ENCODE measurements at regions not wholly inside any gene's neighbourhood (a gene's known extent, or its start where the extent isn't known, plus 50 kb on each side); places are given as distances from the start of the nearest gene placed in this dataset.

- DNase-seq, result no peak
These were observed 2052.9 kb downstream of the ARAP2 start for GRCh38 chr4:34191443-34191842.

GRCh38 chr4:34193451-34194154, 2050.7 kb downstream of the ARAP2 start:
- DNase-seq, result no peak

- no peak for DNase-seq
These were observed 2049.7 kb downstream of the ARAP2 start for GRCh38 chr4:34194585-34194984.

- no peak for DNase-seq
These were observed 2047.9 kb downstream of the ARAP2 start for GRCh38 chr4:34196375-34196774.

- DNase-seq, result no peak
These were observed 2045.3 kb downstream of the ARAP2 start for GRCh38 chr4:34198966-34199365.

GRCh38 chr4:34200535-34200934, 2043.8 kb downstream of the ARAP2 start:
- no peak for DNase-seq

- DNase-seq, result no peak
These were observed 2042.2 kb downstream of the ARAP2 start for GRCh38 chr4:34202154-34202553.

- DNase-seq, result no peak
These were observed 2023.7 kb downstream of the ARAP2 start for GRCh38 chr4:34220601-34221000.

GRCh38 chr4:34221986-34222385, 2022.3 kb downstream of the ARAP2 start:
- no peak for DNase-seq

- no peak for DNase-seq
These were observed 2008.2 kb downstream of the ARAP2 start for GRCh38 chr4:34236118-34236517.

GRCh38 chr4:34245276-34245675, 1999.0 kb downstream of the ARAP2 start:
- DNase-seq, result no peak

- no peak for DNase-seq
These were observed 1993.8 kb downstream of the ARAP2 start for GRCh38 chr4:34250562-34250961.

- DNase-seq, result no peak
These were observed 1991.1 kb downstream of the ARAP2 start for GRCh38 chr4:34253239-34253638.

GRCh38 chr4:34258176-34258575, 1986.1 kb downstream of the ARAP2 start:
- DNase-seq, result no peak

- DNase-seq, result no peak
These were observed 1982.5 kb downstream of the ARAP2 start for GRCh38 chr4:34261799-34262314.

GRCh38 chr4:34269613-34270012, 1974.7 kb downstream of the ARAP2 start:
- DNase-seq, result no peak

- no peak for DNase-seq
These were observed 1972.6 kb downstream of the ARAP2 start for GRCh38 chr4:34271479-34272355.

GRCh38 chr4:34279011-34279410, 1965.3 kb downstream of the ARAP2 start:
- no peak for DNase-seq

- no peak for DNase-seq
These were observed 1964.2 kb downstream of the ARAP2 start for GRCh38 chr4:34280131-34280530.

- DNase-seq, result no peak
These were observed 1962.5 kb downstream of the ARAP2 start for GRCh38 chr4:34281826-34282225.

- no peak for DNase-seq
These were observed 1954.8 kb downstream of the ARAP2 start for GRCh38 chr4:34289489-34289888.

GRCh38 chr4:34289962-34290361, 1954.4 kb downstream of the ARAP2 start:
- no peak for DNase-seq

- no peak for DNase-seq
These were observed 1950.9 kb downstream of the ARAP2 start for GRCh38 chr4:34293459-34293858.

- DNase-seq, result no peak
These were observed 1934.9 kb downstream of the ARAP2 start for GRCh38 chr4:34309383-34309906.

Data from suppressor macrophage treated with lipopolysaccharide for 1 hour (primary cell).